MCF 10A (cell line): ENCODE measurements at regions not wholly inside any gene's neighbourhood (a gene's known extent, or its start where the extent isn't known, plus 50 kb on each side); places are given as distances from the start of the nearest gene placed in this dataset.

Source experiments
- BruUV-seq: library from RNA; stranded (reverse); fragments of 400-500 nt; replicated peaks from 2 replicates; lab custom pipeline; 2021; lab: Mats Ljungman, UMichigan
- CTCF ChIA-PET: fragments of 300-600 bp; sonication (Branson Sonifier 250); formaldehyde crosslinking; extraction: SDS; loops from one replicate; lab custom pipeline; 2021; ENCODE audit warnings: antibody characterized with exemption, inconsistent platforms; lab: Yijun Ruan, JAX
- POLR2A ChIA-PET: fragments of 300-600, 350-650 bp; sonication (Branson Sonifier 250); formaldehyde crosslinking; extraction: SDS; loops from one replicate; lab custom pipeline; 2020; ENCODE audit warnings: antibody characterized with exemption, inconsistent platforms; lab: Yijun Ruan, JAX
- DNase-seq: peaks from one replicate; pipeline ENCODE4 v3.0.0-alpha.2; 2018; ENCODE audit not compliant: unreplicated experiment
- H3K27ac Mint-ChIP-seq: one replicate; pipeline ENCODE4 v1.8.0; 2022; ENCODE audit warnings: mild to moderate bottlenecking, low read depth, mixed read lengths; ENCODE audit not compliant: unreplicated experiment
- H3K27me3 Mint-ChIP-seq: one replicate; pipeline ENCODE4 v1.8.0; 2022; ENCODE audit warnings: mixed read lengths; ENCODE audit not compliant: insufficient read depth, unreplicated experiment
- H3K36me3 Mint-ChIP-seq: one replicate; pipeline ENCODE4 v1.8.0; 2022; ENCODE audit warnings: mild to moderate bottlenecking, moderate library complexity, mixed read lengths; ENCODE audit not compliant: insufficient read depth, unreplicated experiment
- H3K4me1 Mint-ChIP-seq: one replicate; pipeline ENCODE4 v1.8.0; 2022; ENCODE audit warnings: mixed read lengths; ENCODE audit not compliant: insufficient read depth, unreplicated experiment
- H3K4me3 Mint-ChIP-seq: one replicate; pipeline ENCODE4 v1.8.0; 2022; ENCODE audit warnings: mild to moderate bottlenecking, moderate library complexity, mixed read lengths; ENCODE audit not compliant: unreplicated experiment
- H3K9me3 Mint-ChIP-seq: one replicate; pipeline ENCODE4 v1.8.0; 2022; ENCODE audit warnings: mixed read lengths; ENCODE audit not compliant: unreplicated experiment
- intact Hi-C: fragments of 100-400 bp; cut with micrococcal nuclease; formaldehyde crosslinking; loops from 2 replicates; pipeline ENCODE4 v1.14.1; 2022
- TF ChIP-seq, protein P1 (sequence below): fragments of 200-600 bp; IDR thresholded peaks from one replicate; pipeline ENCODE4 v1.8.0; 2022; ENCODE audit warnings: antibody characterized with exemption, mild to moderate bottlenecking; ENCODE audit not compliant: unreplicated experiment

DNA sequence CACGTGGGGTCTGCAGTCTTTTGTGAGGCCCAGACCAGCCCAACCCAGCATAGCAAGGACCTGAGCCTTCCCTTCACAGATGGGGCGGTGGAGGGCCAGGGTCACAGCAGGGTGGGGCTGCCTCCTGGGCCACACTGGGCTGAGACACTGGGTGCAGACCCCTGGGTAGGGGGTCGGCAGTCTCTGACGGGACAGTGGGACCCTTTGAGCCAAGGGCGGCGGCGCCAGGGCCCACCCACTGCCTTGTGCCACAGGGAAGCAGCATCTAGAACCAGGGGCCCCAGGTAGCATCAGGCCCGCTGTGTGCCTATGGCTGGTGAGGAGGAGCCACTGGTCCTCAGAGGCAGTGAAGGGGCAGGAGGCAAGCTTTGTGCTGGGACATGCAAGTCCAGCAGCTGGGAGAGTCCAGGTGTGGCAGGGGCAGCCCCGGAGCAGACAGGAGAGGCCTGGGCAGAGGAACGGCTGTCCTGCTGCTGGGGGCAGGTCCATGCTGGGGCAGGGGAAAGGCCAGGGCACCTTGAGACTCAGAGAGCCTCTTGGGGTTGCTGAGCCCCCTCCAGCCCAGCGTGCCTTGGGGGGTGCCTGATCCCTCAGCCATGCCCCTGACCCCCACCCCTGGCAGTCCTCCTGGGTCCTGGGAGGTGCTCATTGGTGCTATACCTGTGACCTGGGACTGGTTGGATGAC lies 131.3 kb upstream of the NKX1-1 start:
- CTCF ChIA-PET, result interaction anchor here (0.7 kb wide), 1 partner anchor 16 kb away, joined by 3 read pairs; no protein-coding TSS in a partner anchor
- TF ChIP-seq, protein P1, sequence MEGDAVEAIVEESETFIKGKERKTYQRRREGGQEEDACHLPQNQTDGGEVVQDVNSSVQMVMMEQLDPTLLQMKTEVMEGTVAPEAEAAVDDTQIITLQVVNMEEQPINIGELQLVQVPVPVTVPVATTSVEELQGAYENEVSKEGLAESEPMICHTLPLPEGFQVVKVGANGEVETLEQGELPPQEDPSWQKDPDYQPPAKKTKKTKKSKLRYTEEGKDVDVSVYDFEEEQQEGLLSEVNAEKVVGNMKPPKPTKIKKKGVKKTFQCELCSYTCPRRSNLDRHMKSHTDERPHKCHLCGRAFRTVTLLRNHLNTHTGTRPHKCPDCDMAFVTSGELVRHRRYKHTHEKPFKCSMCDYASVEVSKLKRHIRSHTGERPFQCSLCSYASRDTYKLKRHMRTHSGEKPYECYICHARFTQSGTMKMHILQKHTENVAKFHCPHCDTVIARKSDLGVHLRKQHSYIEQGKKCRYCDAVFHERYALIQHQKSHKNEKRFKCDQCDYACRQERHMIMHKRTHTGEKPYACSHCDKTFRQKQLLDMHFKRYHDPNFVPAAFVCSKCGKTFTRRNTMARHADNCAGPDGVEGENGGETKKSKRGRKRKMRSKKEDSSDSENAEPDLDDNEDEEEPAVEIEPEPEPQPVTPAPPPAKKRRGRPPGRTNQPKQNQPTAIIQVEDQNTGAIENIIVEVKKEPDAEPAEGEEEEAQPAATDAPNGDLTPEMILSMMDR, result no peak
- Mint-ChIP-seq H3K27me3 (no peaks in the 10 kb centered on the region), H3K4me1 (no peaks in the 10 kb centered on the region), H3K4me3 (no peak overlapping the region), H3K27ac (no peak overlapping the region), H3K9me3 (no peaks in the 10 kb centered on the region), H3K36me3 (no peaks in the 10 kb centered on the region)
- intact Hi-C loops, result no loop called here
- POLR2A ChIA-PET, result no interaction called here
- no peak for DNase-seq
- no TSS peak for BruUV-seq

DNA sequence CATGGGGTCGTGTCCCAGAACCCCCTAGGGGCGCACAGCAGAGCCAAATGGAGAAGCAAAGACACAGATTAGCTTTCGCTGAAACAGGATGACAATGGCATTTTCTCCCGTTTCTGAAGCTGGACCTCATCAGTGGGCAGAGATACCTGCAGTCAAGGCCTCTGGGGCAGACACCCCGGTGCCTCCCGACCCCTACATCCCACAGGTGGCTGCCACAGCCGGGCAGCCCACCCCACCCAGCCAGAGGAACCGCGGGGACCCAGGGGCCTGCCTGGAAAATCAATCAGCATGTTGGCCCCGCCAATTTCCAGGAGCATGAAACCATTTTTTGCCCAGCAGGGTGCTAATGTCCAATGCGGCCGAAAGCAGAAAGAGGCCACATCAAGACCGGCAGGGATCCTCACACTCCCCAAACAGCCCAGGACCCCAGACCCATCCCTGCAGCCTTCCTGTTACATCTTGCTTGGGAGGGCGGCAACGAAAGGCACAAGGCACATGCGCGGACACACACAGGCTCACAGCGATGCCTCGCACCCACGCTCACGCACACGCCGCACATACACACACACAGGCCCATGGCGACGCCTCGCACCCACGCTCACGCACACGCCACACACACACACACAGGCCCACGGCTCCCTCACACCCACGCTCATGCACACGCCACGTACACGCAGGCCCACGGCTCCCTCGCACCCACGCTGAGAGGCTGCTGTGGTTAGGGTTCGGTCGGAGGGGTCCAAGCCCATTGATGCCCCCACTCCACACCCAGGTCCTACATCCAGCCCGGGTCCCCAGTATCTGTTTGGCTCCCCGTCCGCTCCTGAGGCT lies 130.6 kb upstream of the NKX1-1 start:
- no peak overlapping the region for H3K4me3 Mint-ChIP-seq
- peaks cover 6% of the 10 kb centered on the region for H3K27me3 Mint-ChIP-seq
- no peaks in the 10 kb centered on the region for H3K4me1 Mint-ChIP-seq
- CTCF ChIA-PET, result no interaction called here
- no peaks in the 10 kb centered on the region for H3K36me3 Mint-ChIP-seq
- no peak overlapping the region for H3K27ac Mint-ChIP-seq
- H3K9me3 Mint-ChIP-seq, result no peaks in the 10 kb centered on the region
- TF ChIP-seq, protein P1, result no peak
- DNase-seq, result no peak
- POLR2A ChIA-PET, result no interaction called here
- intact Hi-C loops, result no loop called here
- BruUV-seq, result no TSS peak

DNA sequence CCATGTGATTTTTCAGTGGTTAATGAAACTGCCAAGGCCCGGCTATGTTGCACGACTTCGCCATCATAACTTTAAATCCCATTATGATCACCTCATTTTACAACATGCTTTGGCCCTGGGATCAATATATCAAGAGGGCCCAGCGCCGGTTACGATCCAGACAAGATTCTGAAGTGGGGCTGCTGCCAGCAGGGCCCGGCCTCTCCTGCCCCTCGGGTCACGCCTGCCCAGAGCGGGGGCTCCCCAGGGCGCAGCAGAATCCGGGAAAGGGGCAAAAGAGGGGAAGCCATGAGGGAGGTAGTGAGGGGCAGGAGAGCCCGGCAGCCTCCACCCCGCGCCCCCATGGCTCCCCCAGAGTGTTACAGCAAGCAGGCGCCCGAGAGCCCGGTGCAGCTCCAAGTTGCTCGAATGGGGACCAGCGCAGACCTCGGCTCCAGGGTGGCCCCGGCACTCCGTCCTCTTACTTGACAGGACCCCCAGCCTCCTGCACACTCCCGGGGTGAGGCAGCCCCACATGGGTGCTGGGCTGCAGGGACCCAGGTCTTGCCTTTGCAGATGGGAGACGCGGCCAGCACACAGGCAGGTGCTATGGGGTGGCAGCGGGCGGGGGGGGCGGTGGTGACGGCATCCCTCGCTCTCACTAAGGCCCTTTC lies 129.8 kb upstream of the NKX1-1 start:
- ChIA-PET CTCF (no interaction called here), POLR2A (no interaction called here)
- TF ChIP-seq, protein P1, result no peak
- Mint-ChIP-seq H3K4me1 (no peaks in the 10 kb centered on the region), H3K27me3 (peaks cover 14% of the 10 kb centered on the region), H3K36me3 (no peaks in the 10 kb centered on the region), H3K4me3 (no peak overlapping the region), H3K27ac (no peak overlapping the region), H3K9me3 (no peaks in the 10 kb centered on the region)
- no TSS peak for BruUV-seq
- no peak for DNase-seq
- intact Hi-C loops, result no loop called here
